ENCODE measurements at regions not wholly inside any gene's neighbourhood (a gene's known extent, or its start where the extent isn't known, plus 50 kb on each side); places are given as distances from the start of the nearest gene placed in this dataset.

DNA sequence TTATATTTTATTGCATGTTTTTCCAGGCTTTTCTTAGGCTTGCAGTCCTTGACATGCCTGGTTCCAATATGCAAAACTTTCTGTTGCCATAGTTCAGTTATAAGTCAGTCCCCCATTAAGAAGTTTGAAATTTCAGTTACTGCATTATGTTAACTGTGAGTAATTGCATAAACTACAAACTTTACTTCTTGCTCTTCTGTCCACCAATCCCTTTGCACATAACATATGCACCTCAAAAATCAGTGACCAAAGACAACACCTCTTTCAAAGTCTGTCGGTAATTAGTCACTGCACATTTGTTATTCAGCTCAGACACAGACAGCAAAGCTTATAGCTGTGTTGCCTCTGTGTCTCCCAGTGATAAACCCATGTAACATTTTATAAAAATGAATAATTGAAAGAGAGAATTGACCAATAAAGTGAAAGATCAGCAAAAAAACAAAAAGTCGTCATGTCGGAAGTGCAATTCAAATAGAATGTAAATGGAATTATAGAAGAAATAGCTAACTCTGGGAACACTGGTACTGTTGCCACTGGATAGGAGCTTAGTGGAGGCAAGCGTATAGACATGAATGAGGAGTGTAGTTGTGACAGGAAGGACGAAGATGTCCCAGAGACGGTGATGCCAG is 50.3 kb upstream of the BTBD3 start:
- TF ChIP-seq, protein P1, sequence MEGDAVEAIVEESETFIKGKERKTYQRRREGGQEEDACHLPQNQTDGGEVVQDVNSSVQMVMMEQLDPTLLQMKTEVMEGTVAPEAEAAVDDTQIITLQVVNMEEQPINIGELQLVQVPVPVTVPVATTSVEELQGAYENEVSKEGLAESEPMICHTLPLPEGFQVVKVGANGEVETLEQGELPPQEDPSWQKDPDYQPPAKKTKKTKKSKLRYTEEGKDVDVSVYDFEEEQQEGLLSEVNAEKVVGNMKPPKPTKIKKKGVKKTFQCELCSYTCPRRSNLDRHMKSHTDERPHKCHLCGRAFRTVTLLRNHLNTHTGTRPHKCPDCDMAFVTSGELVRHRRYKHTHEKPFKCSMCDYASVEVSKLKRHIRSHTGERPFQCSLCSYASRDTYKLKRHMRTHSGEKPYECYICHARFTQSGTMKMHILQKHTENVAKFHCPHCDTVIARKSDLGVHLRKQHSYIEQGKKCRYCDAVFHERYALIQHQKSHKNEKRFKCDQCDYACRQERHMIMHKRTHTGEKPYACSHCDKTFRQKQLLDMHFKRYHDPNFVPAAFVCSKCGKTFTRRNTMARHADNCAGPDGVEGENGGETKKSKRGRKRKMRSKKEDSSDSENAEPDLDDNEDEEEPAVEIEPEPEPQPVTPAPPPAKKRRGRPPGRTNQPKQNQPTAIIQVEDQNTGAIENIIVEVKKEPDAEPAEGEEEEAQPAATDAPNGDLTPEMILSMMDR (IDR thresholded peaks at IDR 0.05; ENCODE audit: insufficient read depth, low read depth, low read length) = no peak
- no peak for TF ChIP-seq EZH2 (IDR thresholded peaks at IDR 0.05; ENCODE audit: insufficient read depth, low read length)
